HCT116 (cell line): ENCODE measurements at regions not wholly inside any gene's neighbourhood (a gene's known extent, or its start where the extent isn't known, plus 50 kb on each side); places are given as distances from the start of the nearest gene placed in this dataset.

ENCODE experiments used
- ATF3 ChIP-seq: IDR thresholded peaks from 2 replicates; pipeline ENCODE4 v1.6.1; 2012
- CEBPB ChIP-seq: IDR thresholded peaks from 2 replicates; pipeline ENCODE4 v1.6.1; 2012; ENCODE audit warnings: low read depth
- CTCF ChIP-seq, 3 experiments: fragments of 200-600 bp in 1 of 3; sonication (generic) in 1 of 3; IDR thresholded peaks in 2 of 3; conservative IDR thresholded peaks in 1 of 3; 2 replicates each; pipeline ENCODE4 v1.5.1; 2012 to 2017; ENCODE audit warnings: low read depth in 2 of 3, low read length in 2 of 3, antibody characterized with exemption in 1 of 3, borderline replicate concordance in 1 of 3, control low read depth in 1 of 3, mild to moderate bottlenecking in 1 of 3, mixed read lengths in 1 of 3, mixed run types in 1 of 3, moderate library complexity in 1 of 3; ENCODE audit not compliant: insufficient read depth in 1 of 3
- EZH2 ChIP-seq: fragments of 200-600 bp; sonication (generic); IDR thresholded peaks from 2 replicates; pipeline ENCODE4 v1.6.1; 2017; ENCODE audit warnings: antibody characterized with exemption, mixed run types
- EZH2phosphoT487 ChIP-seq: fragments of 200-600 bp; IDR thresholded peaks from 2 replicates; pipeline ENCODE4 v1.6.1; 2018; ENCODE audit warnings: antibody characterized with exemption, borderline replicate concordance
- POLR2A ChIP-seq: IDR thresholded peaks from 2 replicates; pipeline ENCODE4 v1.7.0; 2011; ENCODE audit warnings: borderline replicate concordance; ENCODE audit not compliant: insufficient read depth, insufficient read length; ENCODE audit errors: extremely low read depth
- POLR2AphosphoS5 ChIP-seq: IDR thresholded peaks from 2 replicates; pipeline ENCODE4 v1.6.1; 2011; ENCODE audit warnings: mild to moderate bottlenecking, low read depth, low read length, moderate library complexity
- REST ChIP-seq: IDR thresholded peaks from 2 replicates; pipeline ENCODE4 v1.6.1; 2012; ENCODE audit warnings: low read depth
- SP1 ChIP-seq: IDR thresholded peaks from 2 replicates; pipeline ENCODE4 v1.6.1; 2012; ENCODE audit warnings: low read depth
- ZBTB33 ChIP-seq: IDR thresholded peaks from 2 replicates; pipeline ENCODE4 v1.6.1; 2011; ENCODE audit warnings: mild to moderate bottlenecking, low read length, moderate library complexity; ENCODE audit not compliant: insufficient replicate concordance; ENCODE audit errors: extremely low read depth
- ZFX ChIP-seq: fragments of 450-650 bp; IDR thresholded peaks from 2 replicates; pipeline ENCODE4 v1.6.1; 2017

- no peak for TF ChIP-seq CTCF (IDR thresholded peaks at IDR 0.05 in 2 of 3, conservative IDR thresholded peaks at IDR 0.05 in 1 of 3; ENCODE audit: borderline replicate concordance in 1 of 3, insufficient read depth in 1 of 3, low read depth in 2 of 3, low read length in 2 of 3)
- TF ChIP-seq SP1 = no peak
- no peak for TF ChIP-seq POLR2A
- TF ChIP-seq REST = no peak
- no peak for TF ChIP-seq ZBTB33
- no peak for TF ChIP-seq ZFX
- no peak for TF ChIP-seq EZH2phosphoT487
- no peak for TF ChIP-seq ATF3
- TF ChIP-seq POLR2AphosphoS5 = no peak
- TF ChIP-seq CEBPB = no peak
- TF ChIP-seq EZH2 = no peak
These were observed 454.0 kb upstream of the KLHL4 start for GRCh38 chrX:87063642-87064041.
